Neuronal stem cell (in vitro differentiated cells): ENCODE measurements at regions not wholly inside any gene's neighbourhood (a gene's known extent, or its start where the extent isn't known, plus 50 kb on each side); places are given as distances from the start of the nearest gene placed in this dataset.

Experiments
- DNase-seq: peaks from one replicate; pipeline ENCODE4 v3.0.0-alpha.2; 2013; ENCODE audit warnings: low spot score
- H2AFZ ChIP-seq: one replicate; pipeline ENCODE4 v1.6.1; 2013; ENCODE audit warnings: mild to moderate bottlenecking, low read length, inconsistent platforms
- H2AK5ac ChIP-seq: 2 replicates; pipeline ENCODE4 v1.6.1; 2013; ENCODE audit warnings: low read depth, mild to moderate bottlenecking, inconsistent platforms, low read length, moderate library complexity, mixed read lengths
- H2BK120ac ChIP-seq: 2 replicates; pipeline ENCODE4 v1.6.1; 2013; ENCODE audit warnings: low read depth, mild to moderate bottlenecking, inconsistent platforms, low read length, moderate library complexity, mixed read lengths
- H2BK12ac ChIP-seq: one replicate; pipeline ENCODE4 v1.6.1; 2013; ENCODE audit warnings: low read length, inconsistent platforms
- H2BK15ac ChIP-seq: 2 replicates; pipeline ENCODE4 v1.6.1; 2013; ENCODE audit warnings: mild to moderate bottlenecking, low read length, inconsistent platforms, mixed read lengths
- H2BK5ac ChIP-seq: one replicate; pipeline ENCODE4 v1.6.1; 2013; ENCODE audit warnings: inconsistent platforms, mild to moderate bottlenecking, low read length, moderate library complexity
- H3K14ac ChIP-seq: one replicate; pipeline ENCODE4 v1.6.1; 2013; ENCODE audit warnings: low read length, inconsistent platforms
- H3K18ac ChIP-seq: 2 replicates; pipeline ENCODE4 v1.6.1; 2013; ENCODE audit warnings: low read length, inconsistent platforms
- H3K23ac ChIP-seq: 2 replicates; pipeline ENCODE4 v1.6.1; 2013; ENCODE audit warnings: low read depth, mild to moderate bottlenecking, mixed read lengths, low read length, inconsistent platforms; ENCODE audit not compliant: poor library complexity
- H3K27ac ChIP-seq: replicated peaks from 3 replicates; pipeline ENCODE4 v1.5.1; 2013; ENCODE audit warnings: low read length, inconsistent platforms
- H3K27me3 ChIP-seq, 3 experiments: 2 replicates each; pipeline ENCODE4 v1.6.1; 2013; ENCODE audit warnings: low read length in 3 of 3, mild to moderate bottlenecking in 2 of 3, inconsistent platforms in 1 of 3, low read depth in 1 of 3, mixed read lengths in 1 of 3, moderate library complexity in 1 of 3; ENCODE audit not compliant: control insufficient read depth in 3 of 3, insufficient read depth in 3 of 3
- H3K36me3 ChIP-seq, 2 donors: replicated peaks in 1 of 2; 2 replicates each; pipeline ENCODE4 v1.6.1; 2013; ENCODE audit warnings: low read length in 2 of 2; ENCODE audit not compliant: control insufficient read depth in 2 of 2, insufficient read depth in 2 of 2
- H3K4ac ChIP-seq: 2 replicates; pipeline ENCODE4 v1.6.1; 2013; ENCODE audit warnings: inconsistent platforms, mild to moderate bottlenecking, low read length, moderate library complexity
- H3K4me1 ChIP-seq, 2 donors: 1 replicate in 1 of 2; 2 replicates in 1 of 2; pipeline ENCODE4 v1.6.1; 2013; ENCODE audit warnings: low read length in 2 of 2, low read depth in 1 of 2; ENCODE audit not compliant: control insufficient read depth in 2 of 2, insufficient read depth in 1 of 2
- H3K4me2 ChIP-seq: one replicate; pipeline ENCODE4 v1.6.1; 2013; ENCODE audit warnings: mild to moderate bottlenecking, low read length, inconsistent platforms; ENCODE audit not compliant: insufficient read depth, poor library complexity, severe bottlenecking
- H3K4me3 ChIP-seq, 2 donors: 2 replicates each; pipeline ENCODE4 v1.5.1; 2013; ENCODE audit warnings: low read length in 2 of 2, mild to moderate bottlenecking in 2 of 2, inconsistent platforms in 1 of 2, moderate library complexity in 1 of 2
- H3K79me1 ChIP-seq: one replicate; pipeline ENCODE4 v1.6.1; 2013; ENCODE audit warnings: low read depth, mild to moderate bottlenecking, inconsistent platforms, low read length, moderate library complexity
- H3K9ac ChIP-seq: one replicate; pipeline ENCODE4 v1.6.1; 2013; ENCODE audit warnings: mild to moderate bottlenecking, low read depth, low read length, inconsistent platforms; ENCODE audit not compliant: poor library complexity
- H3K9me3 ChIP-seq, 2 donors: replicated peaks in 1 of 2; 2 replicates each; pipeline versions ENCODE3 to v1.6.1; 2013; ENCODE audit warnings: low read length in 2 of 2, mild to moderate bottlenecking in 2 of 2, inconsistent platforms in 1 of 2, low read depth in 1 of 2, mixed read lengths in 1 of 2, moderate library complexity in 1 of 2; ENCODE audit not compliant: control insufficient read depth in 2 of 2, insufficient read depth in 1 of 2
- H4K8ac ChIP-seq: one replicate; pipeline ENCODE4 v1.6.1; 2013; ENCODE audit warnings: low read depth, mild to moderate bottlenecking, inconsistent platforms, low read length, moderate library complexity
- H4K91ac ChIP-seq: one replicate; pipeline ENCODE4 v1.6.1; 2013; ENCODE audit warnings: low read length, low read depth, mild to moderate bottlenecking, inconsistent platforms; ENCODE audit not compliant: poor library complexity
- WGBS, 2 donors: extraction: QIAGEN DNeasy Blood & Tissue Kit; methylation state at CpG; one replicate each; pipeline ENCODE4 v1.1.7; 2013; ENCODE audit warnings: missing lambda C conversion rate in 2 of 2, mixed read lengths in 1 of 2; ENCODE audit not compliant: insufficient read length in 2 of 2, insufficient replicate concordance in 1 of 2; ENCODE audit errors: extremely low coverage in 2 of 2; 5-methylcytosine and 5-hydroxymethylcytosine counted together

- Histone ChIP-seq H2AK5ac (no peak overlapping the region), H3K23ac (no peak overlapping the region), H2BK12ac (no peak overlapping the region), H2AFZ (no peak overlapping the region), H3K27ac (no peak overlapping the region), H2BK120ac (no peak overlapping the region), H3K4me1 (no peaks in the 10 kb centered on the region), H3K14ac (no peak overlapping the region), H2BK5ac (no peak overlapping the region), H4K91ac (no peak overlapping the region), H3K79me1 (no peaks in the 10 kb centered on the region), H3K27me3 (no peaks in the 10 kb centered on the region), H3K9ac (no peak overlapping the region), H3K36me3 (no peaks in the 10 kb centered on the region), H3K4me2 (no peak overlapping the region), H2BK15ac (no peak overlapping the region), H3K18ac (no peak overlapping the region), H4K8ac (no peak overlapping the region), H3K4me3 (no peak overlapping the region), H3K9me3 (no peaks in the 10 kb centered on the region), H3K4ac (no peak overlapping the region)
- no peak for DNase-seq
- no CpG with 5 or more reads among the region's 2 CpGs for WGBS, 2 donors
These were observed 1185.5 kb upstream of the CDH18 start for GRCh38 chr5:21173526-21173925.

- H2AK5ac ChIP-seq = no peak overlapping the region
- no peak overlapping the region for H4K8ac ChIP-seq
- H2AFZ ChIP-seq = no peak overlapping the region
- H3K9me3 ChIP-seq = no peaks in the 10 kb centered on the region
- no peak overlapping the region for H3K4ac ChIP-seq
- no peak overlapping the region for H3K4me2 ChIP-seq
- no peak overlapping the region for H2BK15ac ChIP-seq
- H3K18ac ChIP-seq = no peak overlapping the region
- no peak overlapping the region for H3K27ac ChIP-seq
- H3K9ac ChIP-seq = no peak overlapping the region
- no CpG with 5 or more reads among the region's 2 CpGs for WGBS, 2 donors
- H3K14ac ChIP-seq = no peak overlapping the region
- no peaks in the 10 kb centered on the region for H3K79me1 ChIP-seq
- H2BK120ac ChIP-seq = no peak overlapping the region
- no peak overlapping the region for H2BK12ac ChIP-seq
- DNase-seq = no peak
- no peak overlapping the region for H3K23ac ChIP-seq
- no peaks in the 10 kb centered on the region for H3K4me1 ChIP-seq
- no peaks in the 10 kb centered on the region for H3K36me3 ChIP-seq
- H4K91ac ChIP-seq = no peak overlapping the region
- H2BK5ac ChIP-seq = no peak overlapping the region
- no peak overlapping the region for H3K4me3 ChIP-seq
- H3K27me3 ChIP-seq = no peaks in the 10 kb centered on the region
These were observed 1185.0 kb upstream of the CDH18 start for GRCh38 chr5:21173036-21173435.

- Histone ChIP-seq H3K18ac (no peak overlapping the region), H3K27ac (no peak overlapping the region), H2BK15ac (no peak overlapping the region), H3K23ac (no peak overlapping the region), H3K27me3 (no peaks in the 10 kb centered on the region), H3K36me3 (no peaks in the 10 kb centered on the region), H3K4ac (no peak overlapping the region), H2BK12ac (no peak overlapping the region), H3K4me1 (no peaks in the 10 kb centered on the region), H3K9me3 (no peaks in the 10 kb centered on the region), H3K4me2 (no peak overlapping the region), H3K9ac (no peak overlapping the region), H2AFZ (no peak overlapping the region), H2BK5ac (no peak overlapping the region), H3K14ac (no peak overlapping the region), H3K4me3 (no peak overlapping the region), H4K8ac (no peak overlapping the region), H3K79me1 (no peaks in the 10 kb centered on the region), H4K91ac (no peak overlapping the region), H2AK5ac (no peak overlapping the region), H2BK120ac (no peak overlapping the region)
- no peak for DNase-seq
These were observed 1183.0 kb upstream of the CDH18 start for GRCh38 chr5:21171038-21171437.

GRCh38 chr5:21168557-21168956, 1180.6 kb upstream of the CDH18 start:
- no peak overlapping the region for H2AFZ ChIP-seq
- H2BK12ac ChIP-seq = no peak overlapping the region
- H2BK120ac ChIP-seq = no peak overlapping the region
- H3K23ac ChIP-seq = no peak overlapping the region
- H3K18ac ChIP-seq = no peak overlapping the region
- no peak overlapping the region for H3K4me3 ChIP-seq
- no peak for DNase-seq
- H3K14ac ChIP-seq = no peak overlapping the region
- no peak overlapping the region for H3K4ac ChIP-seq
- no peak overlapping the region for H2BK15ac ChIP-seq
- H2BK5ac ChIP-seq = no peak overlapping the region
- H3K9ac ChIP-seq = no peak overlapping the region
- no peak overlapping the region for H3K4me2 ChIP-seq
- no peak overlapping the region for H4K91ac ChIP-seq
- no peaks in the 10 kb centered on the region for H3K36me3 ChIP-seq
- H3K79me1 ChIP-seq = no peaks in the 10 kb centered on the region
- no peaks in the 10 kb centered on the region for H3K4me1 ChIP-seq
- no CpG with 5 or more reads among the region's 2 CpGs for WGBS, 2 donors
- H2AK5ac ChIP-seq = no peak overlapping the region
- no peaks in the 10 kb centered on the region for H3K9me3 ChIP-seq
- no peaks in the 10 kb centered on the region for H3K27me3 ChIP-seq
- no peak overlapping the region for H4K8ac ChIP-seq
- no peak overlapping the region for H3K27ac ChIP-seq
